ENCODE measurements at regions not wholly inside any gene's neighbourhood (a gene's known extent, or its start where the extent isn't known, plus 50 kb on each side); places are given as distances from the start of the nearest gene placed in this dataset.

- DNase-seq = no peak
Measured at GRCh38 chr4:184528051-184528450, 53.7 kb upstream of the IRF2 start.

- no peak for DNase-seq
Measured at GRCh38 chr4:184526228-184526627, 51.9 kb upstream of the IRF2 start.

All from NCI-H774 (cell line).